HCT116 (cell line): ENCODE measurements at regions not wholly inside any gene's neighbourhood (a gene's known extent, or its start where the extent isn't known, plus 50 kb on each side); places are given as distances from the start of the nearest gene placed in this dataset.

Experiments
- ATAC-seq: fragments of 200-7000 bp; cut with Tn5 transposase; 2 replicates; pipeline ENCODE4 v1.9.1; 2020; ENCODE audit warnings: mild to moderate bottlenecking, moderate library complexity
- BruUV-seq: library from RNA; stranded (reverse); fragments of 400-500 nt; replicated peaks from 2 replicates; lab custom pipeline; 2021; lab: Mats Ljungman, UMichigan
- CTCF ChIA-PET: fragments of 300-600 bp; sonication (Branson Sonifier 250); formaldehyde crosslinking; loops from one replicate; lab custom pipeline; 2021; ENCODE audit warnings: antibody characterized with exemption; lab: Charles Lee
- POLR2A ChIA-PET: fragments of 300-600, 350-600 bp; sonication (Branson Sonifier 250); formaldehyde crosslinking; loops from one replicate; lab custom pipeline; 2021; ENCODE audit warnings: antibody characterized with exemption; lab: Charles Lee
- RAD21 ChIA-PET, 2 experiments: fragments of 300-600 bp; sonication (Branson Sonifier 250); formaldehyde crosslinking; loops; one replicate each; lab custom pipeline; 2023; ENCODE audit warnings: low total read pairs in 2 of 2; ENCODE audit not compliant: uncharacterized antibody in 2 of 2, unreplicated experiment in 2 of 2, low non-redundant PET in 1 of 2; lab: Charles Lee
- DNase-seq: peaks from one replicate; pipeline ENCODE4 v3.0.0-alpha.2; 2010; ENCODE audit warnings: low read depth, low spot score
- H2AFZ ChIP-seq: fragments of 200-600 bp; shearing (Covaris generic), sonication (generic); 2 replicates; pipeline ENCODE4 v1.6.1; 2017; ENCODE audit warnings: low read depth, mixed run types, mixed read lengths, antibody characterized with exemption, low read length; ENCODE audit not compliant: poor library complexity, severe bottlenecking
- H3K27ac ChIP-seq: 2 replicates; pipeline ENCODE4 v1.5.1; 2012; ENCODE audit warnings: low read depth, low read length
- H3K27me3 ChIP-seq: fragments of 200-600 bp; sonication (generic); 2 replicates; pipeline ENCODE4 v1.6.1; 2016; ENCODE audit warnings: mixed run types, low read length, mixed read lengths; ENCODE audit not compliant: insufficient read depth
- H3K36me3 ChIP-seq, 2 experiments: fragments of 200-500 bp in 1 of 2; fragments of 200-600 bp in 1 of 2; sonication (Bioruptor generic) in 1 of 2; sonication (generic) in 1 of 2; 2 replicates each; pipeline versions ENCODE4 v1.5.1 to v1.6.1; 2014 to 2016; ENCODE audit warnings: low read length in 2 of 2, inconsistent platforms in 1 of 2, mixed read lengths in 1 of 2, mixed run types in 1 of 2; ENCODE audit not compliant: insufficient read depth in 2 of 2, control insufficient read depth in 1 of 2
- H3K4me1 ChIP-seq, 2 experiments: fragments of 200-600 bp in 1 of 2; sonication (generic) in 1 of 2; 2 replicates each; pipeline versions ENCODE4 v1.5.1 to v1.6.1; 2012 to 2017; ENCODE audit warnings: low read length in 2 of 2, inconsistent platforms in 1 of 2, mild to moderate bottlenecking in 1 of 2, mixed read lengths in 1 of 2, mixed run types in 1 of 2, moderate library complexity in 1 of 2; ENCODE audit not compliant: insufficient read depth in 2 of 2, control insufficient read depth in 1 of 2
- H3K4me2 ChIP-seq: fragments of 200-600 bp; sonication (generic); 2 replicates; pipeline ENCODE4 v1.6.1; 2017; ENCODE audit warnings: mixed run types, low read length, mixed read lengths
- H3K4me3 ChIP-seq, 2 experiments: fragments of 200-600 bp in 1 of 2; sonication (generic) in 1 of 2; replicated peaks in 1 of 2; 2 replicates each; pipeline ENCODE4 v1.5.1; 2011 to 2016; ENCODE audit warnings: low read length in 2 of 2, control low read depth in 1 of 2, low read depth in 1 of 2, mild to moderate bottlenecking in 1 of 2, mixed read lengths in 1 of 2, mixed run types in 1 of 2
- H3K79me2 ChIP-seq: fragments of 200-600 bp; sonication (generic); 2 replicates; pipeline ENCODE4 v1.6.1; 2017; ENCODE audit warnings: mild to moderate bottlenecking, mixed run types, low read length, moderate library complexity, mixed read lengths; ENCODE audit not compliant: insufficient read depth
- H3K9ac ChIP-seq: fragments of 200-600 bp; sonication (generic); 2 replicates; pipeline ENCODE4 v1.6.1; 2016; ENCODE audit warnings: low read length, mixed read lengths
- H3K9me2 ChIP-seq: fragments of 200-600 bp; sonication (generic), shearing (Covaris generic); 2 replicates; pipeline ENCODE4 v1.6.1; 2017; ENCODE audit warnings: mixed run types, mild to moderate bottlenecking, moderate library complexity; ENCODE audit not compliant: insufficient read depth
- H3K9me3 ChIP-seq, 2 experiments: fragments of 200-500 bp in 1 of 2; fragments of 200-600 bp in 1 of 2; sonication (Bioruptor generic) in 1 of 2; sonication (generic) in 1 of 2; 2 replicates each; pipeline ENCODE4 v1.6.1; 2014 to 2017; ENCODE audit warnings: low read length in 2 of 2, mixed read lengths in 2 of 2, inconsistent platforms in 1 of 2, low read depth in 1 of 2, mild to moderate bottlenecking in 1 of 2, mixed run types in 1 of 2, moderate library complexity in 1 of 2; ENCODE audit not compliant: control insufficient read depth in 1 of 2, insufficient read depth in 1 of 2
- H4K20me1 ChIP-seq: fragments of 200-600 bp; sonication (generic), shearing (Covaris generic); 2 replicates; pipeline ENCODE4 v1.6.1; 2017; ENCODE audit warnings: mixed run types, mild to moderate bottlenecking, moderate library complexity; ENCODE audit not compliant: insufficient read depth
- ATF3 ChIP-seq: IDR thresholded peaks from 2 replicates; pipeline ENCODE4 v1.6.1; 2012
- CBX3 ChIP-seq: IDR thresholded peaks from 2 replicates; pipeline ENCODE4 v1.6.1; 2012; ENCODE audit warnings: low read depth
- CEBPB ChIP-seq: IDR thresholded peaks from 2 replicates; pipeline ENCODE4 v1.6.1; 2012; ENCODE audit warnings: low read depth
- CTCF ChIP-seq, 3 experiments: fragments of 200-600 bp in 1 of 3; sonication (generic) in 1 of 3; IDR thresholded peaks in 2 of 3; conservative IDR thresholded peaks in 1 of 3; 2 replicates each; pipeline ENCODE4 v1.5.1; 2012 to 2017; ENCODE audit warnings: low read depth in 2 of 3, low read length in 2 of 3, antibody characterized with exemption in 1 of 3, borderline replicate concordance in 1 of 3, control low read depth in 1 of 3, mild to moderate bottlenecking in 1 of 3, mixed read lengths in 1 of 3, mixed run types in 1 of 3, moderate library complexity in 1 of 3; ENCODE audit not compliant: insufficient read depth in 1 of 3
- ELF1 ChIP-seq: IDR thresholded peaks from 2 replicates; pipeline ENCODE4 v1.6.1; 2012; ENCODE audit warnings: low read depth, borderline replicate concordance
- EZH2 ChIP-seq: fragments of 200-600 bp; sonication (generic); IDR thresholded peaks from 2 replicates; pipeline ENCODE4 v1.6.1; 2017; ENCODE audit warnings: antibody characterized with exemption, mixed run types
- EZH2phosphoT487 ChIP-seq: fragments of 200-600 bp; IDR thresholded peaks from 2 replicates; pipeline ENCODE4 v1.6.1; 2018; ENCODE audit warnings: antibody characterized with exemption, borderline replicate concordance
- FOSL1 ChIP-seq: IDR thresholded peaks from 2 replicates; pipeline ENCODE4 v1.6.1; 2012; ENCODE audit warnings: low read depth
- JUND ChIP-seq: IDR thresholded peaks from 2 replicates; pipeline ENCODE4 v1.6.1; 2012
- MAX ChIP-seq: IDR thresholded peaks from 2 replicates; pipeline ENCODE4 v1.6.1; 2012
- RAD21 ChIP-seq: IDR thresholded peaks from 2 replicates; pipeline ENCODE4 v1.6.1; 2012; ENCODE audit warnings: low read depth, mild to moderate bottlenecking
- REST ChIP-seq: IDR thresholded peaks from 2 replicates; pipeline ENCODE4 v1.6.1; 2012; ENCODE audit warnings: low read depth
- SIN3A ChIP-seq: IDR thresholded peaks from 2 replicates; pipeline ENCODE4 v1.6.1; 2012; ENCODE audit warnings: low read depth
- SRF ChIP-seq: IDR thresholded peaks from 2 replicates; pipeline ENCODE4 v1.6.1; 2012; ENCODE audit warnings: low read depth
- TCF7L2 ChIP-seq: IDR thresholded peaks from 2 replicates; pipeline ENCODE4 v1.7.0; 2011; ENCODE audit warnings: borderline replicate concordance, inconsistent platforms; ENCODE audit not compliant: insufficient read depth, insufficient read length; ENCODE audit errors: extremely low read depth
- YY1 ChIP-seq: IDR thresholded peaks from 2 replicates; pipeline ENCODE4 v1.6.1; 2011; ENCODE audit warnings: low read length, low read depth, moderate library complexity, mild to moderate bottlenecking; ENCODE audit not compliant: insufficient replicate concordance; ENCODE audit errors: extremely low read depth
- ZFX ChIP-seq: fragments of 450-650 bp; IDR thresholded peaks from 2 replicates; pipeline ENCODE4 v1.6.1; 2017
- ZNF274 ChIP-seq: fragments of 200-500 bp; sonication (Bioruptor generic); IDR thresholded peaks from 2 replicates; pipeline ENCODE4 v1.6.1; 2014; ENCODE audit warnings: mild to moderate bottlenecking, low read depth, low read length, inconsistent platforms
- intact Hi-C: fragments of 100-400 bp; cut with micrococcal nuclease; formaldehyde crosslinking; loops from 2 replicates; pipeline ENCODE4 v1.10.0; 2022

- POLR2A ChIA-PET, result no interaction called here
- intact Hi-C loops, result no loop called here
- no TSS peak for BruUV-seq
- no peaks in the 10 kb centered on the region for H3K36me3 ChIP-seq
- H3K27me3 ChIP-seq, result no peaks in the 10 kb centered on the region
- H2AFZ ChIP-seq, result no peak overlapping the region
- no peak overlapping the region for H3K4me3 ChIP-seq
- H3K9me2 ChIP-seq, result no peaks in the 10 kb centered on the region
- no peak overlapping the region for H3K4me2 ChIP-seq
- no peaks in the 10 kb centered on the region for H3K9me3 ChIP-seq
- RAD21 ChIA-PET, result no interaction called here
- DNase-seq (no peak), ATAC-seq (no peak)
- H3K79me2 ChIP-seq, result no peaks in the 10 kb centered on the region
- H4K20me1 ChIP-seq, result no peaks in the 10 kb centered on the region
- TF ChIP-seq MAX (no peak), RAD21 (no peak), EZH2 (no peak), ELF1 (no peak), FOSL1 (no peak), EZH2phosphoT487 (no peak), SIN3A (no peak), ZFX (no peak), TCF7L2 (no peak), YY1 (no peak), ZNF274 (no peak)
- CTCF ChIA-PET, result no interaction called here
- no peak overlapping the region for H3K27ac ChIP-seq
- H3K9ac ChIP-seq, result no peak overlapping the region
- H3K4me1 ChIP-seq, result no peaks in the 10 kb centered on the region
These were observed 349.3 kb upstream of the NR2F2 start for GRCh38 chr15:95981209-95981608.

GRCh38 chr15:95987299-95987698, 343.2 kb upstream of the NR2F2 start:
- Histone ChIP-seq H3K4me3 (no peak overlapping the region), H3K9me3 (no peaks in the 10 kb centered on the region), H3K27ac (no peak overlapping the region), H3K79me2 (no peaks in the 10 kb centered on the region), H3K9me2 (no peaks in the 10 kb centered on the region), H3K4me2 (no peak overlapping the region), H3K36me3 (no peaks in the 10 kb centered on the region), H2AFZ (no peak overlapping the region), H3K9ac (no peak overlapping the region), H3K27me3 (no peaks in the 10 kb centered on the region), H3K4me1 (no peaks in the 10 kb centered on the region), H4K20me1 (no peaks in the 10 kb centered on the region)
- ChIA-PET POLR2A (no interaction called here), CTCF (no interaction called here), RAD21 (no interaction called here)
- DNase-seq (no peak), ATAC-seq (no peak)
- intact Hi-C loops, result no loop called here
- no TSS peak for BruUV-seq
- TF ChIP-seq EZH2phosphoT487, result no peak
- no peak for TF ChIP-seq ZNF274
- no peak for TF ChIP-seq ATF3
- no peak for TF ChIP-seq JUND
- no peak for TF ChIP-seq REST
- TF ChIP-seq CTCF (IDR thresholded peaks at IDR 0.05 in 2 of 3, conservative IDR thresholded peaks at IDR 0.05 in 1 of 3; ENCODE audit: borderline replicate concordance in 1 of 3, insufficient read depth in 1 of 3, low read depth in 2 of 3, low read length in 2 of 3), result no peak
- no peak for TF ChIP-seq CEBPB
- TF ChIP-seq CBX3, result no peak
- TF ChIP-seq SRF, result no peak
